SK-N-SH (cell line): ENCODE measurements at regions not wholly inside any gene's neighbourhood (a gene's known extent, or its start where the extent isn't known, plus 50 kb on each side); places are given as distances from the start of the nearest gene placed in this dataset.

Experiments
- CTCF ChIP-seq: fragments of 200-600 bp; sonication (generic); IDR thresholded peaks from 2 replicates; pipeline ENCODE4 v1.6.1; 2017; ENCODE audit warnings: antibody characterized with exemption, mild to moderate bottlenecking, moderate library complexity
- ELF1 ChIP-seq: IDR thresholded peaks from 2 replicates; pipeline ENCODE4 v1.4.0; 2012
- FOSL2 ChIP-seq: IDR thresholded peaks from 2 replicates; pipeline ENCODE4 v1.4.0; 2012; ENCODE audit warnings: low read depth, mild to moderate bottlenecking, moderate library complexity, borderline replicate concordance
- NRF1 ChIP-seq: IDR thresholded peaks from 2 replicates; pipeline ENCODE4 v1.6.1; 2012; ENCODE audit warnings: low read depth, mild to moderate bottlenecking, low read length
- POLR2AphosphoS5 ChIP-seq: IDR thresholded peaks from 2 replicates; pipeline ENCODE4 v1.6.1; 2012; ENCODE audit warnings: low read depth, low read length
- TAF1 ChIP-seq: IDR thresholded peaks from 2 replicates; pipeline ENCODE4 v1.6.1; 2012; ENCODE audit warnings: low read depth, mild to moderate bottlenecking, low read length, moderate library complexity, borderline replicate concordance

GRCh38 chr4:45750721-45751120 is 373.1 kb downstream of the GABRG1 start:
- TF ChIP-seq CTCF (no peak), TAF1 (no peak), NRF1 (no peak), POLR2AphosphoS5 (no peak), FOSL2 (no peak), ELF1 (no peak)
